HG03457 (cell line): ENCODE measurements at regions not wholly inside any gene's neighbourhood (a gene's known extent, or its start where the extent isn't known, plus 50 kb on each side); places are given as distances from the start of the nearest gene placed in this dataset.
"Not testable (repeated sequence)": the region's sequence is repeated elsewhere in the genome, so short reads cannot be mapped to it uniquely, and the experiment has no call there.

Experiments
- ATAC-seq: cut with Tn5 transposase; IDR thresholded peaks from one replicate; pipeline ENCODE4 v1.9.1; 2021; ENCODE audit warnings: moderate number of reproducible peaks; ENCODE audit not compliant: unreplicated experiment

- no peak for ATAC-seq
These were observed 260.1 kb upstream of the EDNRA start for GRCh38 chr4:147220833-147221232.

GRCh38 chr4:147222906-147223305 is 258.0 kb upstream of the EDNRA start:
- no peak for ATAC-seq

- no peak for ATAC-seq
These were observed 257.3 kb upstream of the EDNRA start for GRCh38 chr4:147223576-147223975.

- no peak for ATAC-seq
These were observed 244.1 kb upstream of the EDNRA start for GRCh38 chr4:147236806-147237205.

GRCh38 chr4:147244786-147245185 is 236.1 kb upstream of the EDNRA start:
- ATAC-seq, result no peak

- no peak for ATAC-seq
These were observed 234.8 kb upstream of the EDNRA start for GRCh38 chr4:147246096-147246495.

- ATAC-seq, result not testable (repeated sequence)
These were observed 234.4 kb upstream of the EDNRA start for GRCh38 chr4:147246528-147246927.

- peak; percentile 62 for ATAC-seq
These were observed 233.3 kb upstream of the EDNRA start for GRCh38 chr4:147247579-147247978.

GRCh38 chr4:147250062-147250461 is 230.8 kb upstream of the EDNRA start:
- ATAC-seq, result no peak

- not testable (repeated sequence) for ATAC-seq
These were observed 225.6 kb upstream of the EDNRA start for GRCh38 chr4:147255268-147255667.

- not testable (repeated sequence) for ATAC-seq
These were observed 221.6 kb upstream of the EDNRA start for GRCh38 chr4:147259271-147259670.

GRCh38 chr4:147284256-147284835 is 196.6 kb upstream of the EDNRA start:
- ATAC-seq, result no peak

GRCh38 chr4:147284935-147285334 is 196.0 kb upstream of the EDNRA start:
- ATAC-seq, result no peak

GRCh38 chr4:147285751-147286150 is 195.1 kb upstream of the EDNRA start:
- ATAC-seq, result no peak

GRCh38 chr4:147286846-147287587 is 193.9 kb upstream of the EDNRA start:
- ATAC-seq, result no peak

- ATAC-seq, result no peak
These were observed 193.4 kb upstream of the EDNRA start for GRCh38 chr4:147287588-147287890.

- ATAC-seq, result no peak
These were observed 192.4 kb upstream of the EDNRA start for GRCh38 chr4:147288512-147288911.

GRCh38 chr4:147289181-147289580 is 191.7 kb upstream of the EDNRA start:
- ATAC-seq, result no peak

- ATAC-seq, result not testable (repeated sequence)
These were observed 188.1 kb upstream of the EDNRA start for GRCh38 chr4:147292604-147293313.

- not testable (repeated sequence) for ATAC-seq
These were observed 187.6 kb upstream of the EDNRA start for GRCh38 chr4:147293314-147293677.

- ATAC-seq, result no peak
These were observed 181.7 kb upstream of the EDNRA start for GRCh38 chr4:147299205-147299604.

GRCh38 chr4:147303174-147303872 is 177.6 kb upstream of the EDNRA start:
- ATAC-seq, result no peak
